ENCODE measurements at regions not wholly inside any gene's neighbourhood (a gene's known extent, or its start where the extent isn't known, plus 50 kb on each side); places are given as distances from the start of the nearest gene placed in this dataset.
"Not testable (repeated sequence)": the region's sequence is repeated elsewhere in the genome, so short reads cannot be mapped to it uniquely, and the experiment has no call there.

- not testable (repeated sequence) for H3K4me3 ChIP-seq (ENCODE audit: low read depth, low read length)
Observed at GRCh38 chr14:106475214-106475613, 948.8 kb downstream of the TMEM121 start.

GRCh38 chr14:106477600-106477999, 951.2 kb downstream of the TMEM121 start:
- not testable (repeated sequence) for DNase-seq (ENCODE audit: low read depth); H3K4me3 ChIP-seq (ENCODE audit: low read depth, low read length)

More at GRCh38 chr14:106475214-106475613, 948.8 kb downstream of the TMEM121 start:
- not testable (repeated sequence) for DNase-seq (ENCODE audit: low read depth)

GRCh38 chr14:106480287-106480686, 953.9 kb downstream of the TMEM121 start:
- H3K4me3 ChIP-seq (ENCODE audit: low read depth, low read length); DNase-seq (ENCODE audit: low read depth): not testable (repeated sequence)

GRCh38 chr14:106482213-106482612, 955.8 kb downstream of the TMEM121 start:
- DNase-seq (ENCODE audit: low read depth); H3K4me3 ChIP-seq (ENCODE audit: low read depth, low read length): not testable (repeated sequence)

- no peak for DNase-seq (ENCODE audit: low read depth)
- H3K4me3 ChIP-seq (ENCODE audit: low read depth, low read length): no peak overlapping the region
- TF ChIP-seq CTCF (IDR thresholded peaks at IDR 0.05; ENCODE audit: insufficient read depth, low read length): no peak
Observed at GRCh38 chr14:106487600-106487999, 961.2 kb downstream of the TMEM121 start.

GRCh38 chr14:106488291-106488690, 961.9 kb downstream of the TMEM121 start:
- TF ChIP-seq CTCF (IDR thresholded peaks at IDR 0.05; ENCODE audit: insufficient read depth, low read length): no peak

GRCh38 chr14:106489112-106489881, 962.9 kb downstream of the TMEM121 start:
- no peak overlapping the region for H3K4me3 ChIP-seq (ENCODE audit: low read depth, low read length)
- TF ChIP-seq CTCF (IDR thresholded peaks at IDR 0.05; ENCODE audit: insufficient read depth, low read length): no peak
- no peak for DNase-seq (ENCODE audit: low read depth)

More at GRCh38 chr14:106488291-106488690, 961.9 kb downstream of the TMEM121 start:
- no peak for DNase-seq (ENCODE audit: low read depth)
- no peak overlapping the region for H3K4me3 ChIP-seq (ENCODE audit: low read depth, low read length)

GRCh38 chr14:106490442-106490841, 964.1 kb downstream of the TMEM121 start:
- no peak for DNase-seq (ENCODE audit: low read depth)
- TF ChIP-seq CTCF (IDR thresholded peaks at IDR 0.05; ENCODE audit: insufficient read depth, low read length): no peak

GRCh38 chr14:106491851-106492250, 965.5 kb downstream of the TMEM121 start:
- no peak for DNase-seq (ENCODE audit: low read depth)

More at GRCh38 chr14:106490442-106490841, 964.1 kb downstream of the TMEM121 start:
- H3K4me3 ChIP-seq (ENCODE audit: low read depth, low read length): no peak overlapping the region

More at GRCh38 chr14:106491851-106492250, 965.5 kb downstream of the TMEM121 start:
- TF ChIP-seq CTCF (IDR thresholded peaks at IDR 0.05; ENCODE audit: insufficient read depth, low read length): no peak
- H3K4me3 ChIP-seq (ENCODE audit: low read depth, low read length): no peak overlapping the region
